Kidney tubule cell (primary cell): ENCODE measurements at regions not wholly inside any gene's neighbourhood (a gene's known extent, or its start where the extent isn't known, plus 50 kb on each side); places are given as distances from the start of the nearest gene placed in this dataset.
"Not testable (repeated sequence)": the region's sequence is repeated elsewhere in the genome, so short reads cannot be mapped to it uniquely, and the experiment has no call there.

ENCODE experiments used
- DNase-seq: peaks from one replicate; pipeline ENCODE4 v3.0.0-alpha.2; 2018; ENCODE audit warnings: low spot score

- DNase-seq, result peak; percentile 25
These were observed 276.1 kb upstream of the SPAG17 start for GRCh38 chr1:118461154-118461553.

DNA sequence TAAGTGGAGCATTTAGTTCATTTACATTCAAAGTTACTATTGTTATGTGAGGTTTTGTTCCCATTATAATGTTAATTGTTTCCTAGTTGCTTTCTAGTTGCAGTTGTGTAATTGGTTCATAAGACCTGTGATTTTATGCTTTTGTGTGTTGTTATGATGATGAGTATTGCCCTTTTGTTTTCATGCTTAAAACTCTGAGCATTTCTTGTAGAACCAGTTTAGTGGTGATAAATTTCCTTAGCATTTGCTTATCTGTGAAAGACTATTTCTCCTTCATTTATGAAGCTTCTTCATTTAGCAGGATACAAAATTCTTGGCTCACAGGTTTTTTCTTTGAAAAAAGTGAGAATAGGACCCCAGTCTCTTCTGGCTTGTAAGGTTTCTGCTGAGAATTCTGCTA lies 274.8 kb upstream of the SPAG17 start:
- DNase-seq, result no peak

GRCh38 chr1:118453856-118454255 lies 268.8 kb upstream of the SPAG17 start:
- DNase-seq, result not testable (repeated sequence)

DNA sequence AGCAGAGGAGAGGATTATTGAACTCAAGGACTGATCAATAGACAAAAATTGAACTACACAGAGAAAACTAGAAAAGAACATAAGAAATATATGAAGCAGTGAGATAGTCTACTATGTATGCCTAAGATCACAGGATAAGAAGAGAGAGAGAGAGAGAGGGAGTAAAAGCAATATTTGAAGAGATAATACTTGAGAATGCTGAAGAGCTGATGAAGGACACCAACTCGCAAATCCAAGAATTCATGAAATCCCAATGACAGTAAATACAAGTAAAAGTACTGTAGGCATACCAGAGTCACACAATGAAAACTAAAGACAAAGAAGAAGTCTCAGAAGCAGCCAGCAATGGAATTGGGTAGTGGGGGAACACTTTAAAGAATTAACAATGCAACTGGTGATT lies 260.1 kb upstream of the SPAG17 start:
- DNase-seq, result no peak

DNA sequence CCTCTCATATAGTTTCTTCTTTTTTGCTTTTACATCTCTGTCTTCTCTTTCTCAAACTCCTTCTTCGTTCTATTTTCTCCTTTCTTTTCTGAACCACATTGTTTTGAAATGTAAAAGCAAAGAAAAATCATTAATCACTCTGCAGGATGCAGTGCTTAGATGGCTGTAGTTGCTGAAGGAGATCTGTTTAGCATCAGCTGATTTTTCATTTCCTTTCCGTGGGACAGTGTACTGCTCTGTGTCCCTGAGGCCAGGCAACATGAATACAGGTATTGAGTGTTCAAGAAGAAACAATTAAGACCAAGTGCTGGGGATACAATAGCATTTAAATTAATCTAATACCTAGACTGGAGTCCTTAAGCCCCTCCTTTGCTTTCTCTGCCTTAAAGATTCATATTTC lies 257.2 kb upstream of the SPAG17 start:
- DNase-seq, result no peak

DNA sequence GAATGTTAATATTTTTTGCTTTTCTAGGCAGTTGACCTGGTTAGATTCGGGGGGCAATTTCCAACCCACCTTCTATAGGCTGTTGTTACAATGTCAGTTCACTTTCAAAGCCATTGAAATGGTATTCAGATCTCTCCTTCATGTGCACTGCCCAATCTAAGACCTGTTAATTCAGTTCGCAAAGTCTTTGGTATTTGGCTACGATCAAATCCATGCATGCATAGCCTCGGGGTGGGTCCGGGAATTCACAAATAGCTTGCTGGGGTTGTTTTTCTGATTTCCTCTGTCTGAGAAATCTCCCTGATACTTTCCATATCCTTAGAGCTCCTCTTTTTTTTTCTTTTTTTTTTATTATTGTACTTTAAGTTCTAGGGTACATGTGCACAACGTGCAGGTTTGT lies 252.6 kb upstream of the SPAG17 start:
- no peak for DNase-seq

GRCh38 chr1:118429856-118430255 lies 244.8 kb upstream of the SPAG17 start:
- no peak for DNase-seq

GRCh38 chr1:118421868-118422350 lies 236.9 kb upstream of the SPAG17 start:
- DNase-seq, result no peak

DNA sequence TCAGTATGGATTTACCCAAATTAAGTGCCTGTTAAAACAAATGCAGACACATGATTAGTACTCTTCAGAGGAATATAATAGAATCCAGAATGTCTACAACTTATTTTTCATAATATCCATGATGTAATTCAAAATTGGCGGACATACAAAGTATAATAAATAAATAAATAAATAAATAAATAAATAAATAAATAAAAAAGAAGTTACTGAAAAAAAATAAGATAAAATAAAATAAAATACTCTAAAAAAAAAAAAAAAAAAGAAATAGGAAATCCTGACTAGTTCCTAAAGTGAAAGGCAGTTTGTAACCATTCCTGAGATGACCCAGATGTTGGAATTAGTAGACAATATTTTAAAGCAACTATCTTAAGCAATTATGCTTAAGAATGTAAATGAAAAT lies 219.0 kb upstream of the SPAG17 start:
- DNase-seq, result no peak

GRCh38 chr1:118397496-118397859 lies 212.4 kb upstream of the SPAG17 start:
- DNase-seq, result peak; percentile 42

DNA sequence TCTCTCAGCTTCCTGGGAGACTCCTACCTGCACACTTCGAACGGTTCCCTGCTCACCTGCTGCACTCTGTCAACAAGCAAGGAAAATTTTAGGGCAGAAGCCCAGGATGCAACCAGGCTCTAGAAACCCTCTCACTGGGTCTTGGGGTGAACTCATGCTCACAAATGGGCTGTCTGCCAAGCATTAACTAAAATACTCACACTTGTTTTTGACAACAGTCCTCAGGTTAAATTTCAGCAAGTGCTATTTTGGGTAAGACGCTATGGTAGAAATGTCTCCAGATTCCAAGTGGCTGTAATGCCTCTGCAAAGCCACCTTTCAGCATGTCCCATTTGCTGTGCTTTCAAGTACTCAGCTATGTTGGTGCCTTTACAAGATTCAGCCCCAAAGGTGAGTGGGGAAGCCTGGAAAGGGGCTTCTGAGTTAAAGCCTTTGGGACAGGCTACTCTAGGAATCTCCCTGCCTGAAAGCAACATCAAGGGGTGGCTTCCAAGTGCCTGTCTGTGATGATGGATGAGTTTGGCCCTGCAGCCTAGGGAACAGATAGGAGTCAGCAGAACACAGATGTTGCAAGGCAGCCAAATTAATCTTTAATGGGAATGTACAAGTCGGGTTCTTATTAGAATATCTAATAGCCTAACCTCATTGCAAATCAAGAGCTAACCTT lies 211.9 kb upstream of the SPAG17 start:
- DNase-seq, result no peak

GRCh38 chr1:118396279-118396678 lies 211.3 kb upstream of the SPAG17 start:
- DNase-seq, result no peak

DNA sequence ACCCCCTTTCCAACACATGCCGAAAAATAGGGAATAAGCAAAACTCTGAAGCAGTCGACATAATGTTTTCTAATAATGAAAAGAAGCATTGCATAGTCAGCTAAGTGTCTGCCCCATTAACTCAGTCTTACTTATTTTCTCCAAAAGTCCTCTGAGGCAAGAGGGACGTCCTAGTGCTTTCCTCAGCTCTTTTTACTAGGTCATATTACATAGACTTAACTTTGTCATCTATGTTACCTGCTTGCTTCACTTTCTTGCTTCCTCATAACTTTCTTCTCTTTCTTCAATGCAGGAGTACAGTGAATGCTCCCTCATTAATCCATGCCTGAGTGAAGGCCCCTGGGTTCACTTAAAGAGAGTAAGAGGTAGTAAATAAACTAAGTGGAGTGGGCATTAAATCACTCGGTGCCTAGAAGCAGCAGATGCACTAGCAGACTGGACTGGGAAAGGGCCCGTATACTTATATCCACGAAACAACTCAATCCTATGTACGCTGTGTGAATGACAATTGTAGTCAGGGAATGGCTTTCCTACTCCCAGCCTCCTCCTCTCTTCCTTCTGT lies 210.5 kb upstream of the SPAG17 start:
- DNase-seq, result no peak

- no peak for DNase-seq
These were observed 205.9 kb upstream of the SPAG17 start for GRCh38 chr1:118390955-118391354.

- no peak for DNase-seq
These were observed 203.4 kb upstream of the SPAG17 start for GRCh38 chr1:118388301-118388959.

DNA sequence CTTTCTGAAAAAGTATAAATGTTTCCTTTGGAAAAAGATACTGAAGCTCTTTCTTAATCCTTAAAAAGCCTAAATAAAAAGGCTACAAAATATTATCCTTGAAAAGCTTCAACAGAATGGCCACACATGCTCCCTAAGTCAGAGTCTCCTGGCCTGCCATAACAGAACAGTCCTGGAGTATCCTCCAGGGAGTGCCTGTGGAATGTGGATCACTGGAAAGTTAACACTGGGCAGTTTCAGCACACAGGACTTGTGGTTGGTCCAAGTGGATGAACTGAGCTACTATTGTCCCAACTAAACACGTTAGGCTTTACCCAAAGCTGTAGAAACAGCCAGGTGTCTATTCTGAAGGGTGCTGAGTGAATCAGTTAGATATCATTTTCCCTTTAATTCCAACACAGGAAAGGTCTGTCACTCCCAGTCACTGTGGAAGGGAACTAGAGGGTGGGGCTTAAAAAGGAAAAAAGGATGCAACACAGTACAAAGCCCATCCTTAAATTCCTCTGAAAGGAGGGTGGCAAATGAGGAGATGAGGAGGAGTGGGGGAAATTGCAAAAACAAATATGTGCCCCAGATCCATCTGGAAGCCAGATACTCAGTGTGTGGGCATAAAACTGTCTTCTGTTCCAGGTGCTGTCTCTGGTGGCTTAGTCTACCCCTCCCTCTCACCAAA lies 196.3 kb upstream of the SPAG17 start:
- no peak for DNase-seq

DNA sequence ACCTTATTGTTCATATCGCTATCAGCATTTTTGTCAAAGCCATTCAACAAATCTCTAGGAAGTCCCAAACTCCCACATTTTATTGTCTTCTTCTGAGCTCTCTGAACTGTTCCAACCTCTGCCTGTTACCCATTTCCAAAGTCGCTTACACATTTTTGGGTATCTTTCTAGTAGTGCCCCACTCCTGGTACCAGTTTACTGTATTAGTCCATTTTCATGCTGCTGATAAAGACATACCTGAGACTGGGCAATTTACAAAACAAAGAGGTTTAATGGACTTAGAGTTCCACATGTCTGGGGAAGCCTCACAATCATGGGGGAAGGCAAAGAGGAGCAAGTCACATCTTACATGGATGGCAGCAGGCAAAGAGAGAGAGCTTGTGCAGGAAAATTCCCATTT lies 192.2 kb upstream of the SPAG17 start:
- not testable (repeated sequence) for DNase-seq

DNA sequence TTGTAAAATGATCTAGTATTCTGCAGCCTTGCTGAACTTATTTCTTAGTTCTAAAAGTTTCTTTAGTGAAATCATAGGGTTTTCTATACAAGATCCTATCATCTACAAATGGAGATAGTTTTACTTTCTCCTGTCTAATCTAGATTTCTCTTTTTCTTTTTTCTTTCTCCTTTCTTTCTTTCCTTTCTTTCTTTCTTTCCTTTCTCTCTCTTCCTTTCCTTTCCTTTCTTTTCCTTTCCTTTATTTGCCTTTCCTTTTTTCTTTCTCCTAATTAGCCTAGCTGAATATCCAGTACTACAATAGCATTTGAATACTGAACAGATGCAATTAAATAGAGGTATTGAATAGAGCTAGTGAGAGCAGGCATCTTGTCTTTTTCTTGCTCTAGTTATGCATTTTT lies 186.6 kb upstream of the SPAG17 start:
- no peak for DNase-seq

DNA sequence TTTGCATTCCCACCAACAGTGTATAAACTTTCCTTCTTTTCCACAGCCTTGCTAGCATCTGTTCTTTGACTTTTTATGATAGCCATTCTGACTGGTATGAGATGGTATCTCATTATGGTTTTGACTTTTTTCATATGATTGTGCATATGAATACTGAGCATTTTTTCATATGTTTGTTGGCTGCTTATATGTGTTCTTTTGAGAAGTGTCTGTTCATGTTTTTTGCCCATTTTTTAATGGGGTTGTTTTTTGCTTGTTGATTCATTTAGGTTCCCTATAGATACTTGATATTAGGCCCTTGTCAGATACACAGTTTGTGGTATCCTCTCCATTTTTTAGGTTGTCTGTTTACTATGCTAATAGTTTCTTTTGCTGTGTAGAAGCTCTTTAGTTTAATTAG lies 185.8 kb upstream of the SPAG17 start:
- DNase-seq, result no peak

GRCh38 chr1:118366286-118366685 lies 181.3 kb upstream of the SPAG17 start:
- DNase-seq, result peak; percentile 1

- DNase-seq, result no peak
These were observed 179.9 kb upstream of the SPAG17 start for GRCh38 chr1:118364882-118365281.

DNA sequence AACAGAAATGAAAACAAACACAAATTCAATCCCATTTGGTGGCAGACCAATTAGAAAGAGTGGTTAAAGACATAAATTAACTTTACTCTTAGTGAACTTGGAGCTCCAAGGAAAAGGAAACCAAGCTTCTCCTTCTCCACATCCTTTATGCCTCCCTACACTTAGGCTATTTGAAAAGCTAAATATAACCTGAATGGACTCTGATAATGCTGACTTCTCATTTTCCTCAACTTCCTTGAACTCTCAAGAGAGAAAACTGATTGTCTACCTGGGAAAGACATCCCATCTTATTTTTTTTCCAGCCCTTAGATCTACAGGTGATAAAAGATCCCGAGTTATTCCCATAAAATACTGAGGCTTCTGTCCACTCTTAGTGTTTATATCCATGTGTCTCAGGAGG lies 178.4 kb upstream of the SPAG17 start:
- no peak for DNase-seq

- DNase-seq, result peak; percentile 66
These were observed 175.8 kb upstream of the SPAG17 start for GRCh38 chr1:118360817-118361216.
